Tibial nerve (tissue), 4 donors: ENCODE measurements at regions not wholly inside any gene's neighbourhood (a gene's known extent, or its start where the extent isn't known, plus 50 kb on each side); places are given as distances from the start of the nearest gene placed in this dataset.

Experiments
- DNase-seq, 2 donors: peaks; one replicate each; pipeline ENCODE4 v3.0.0-alpha.2; 2019; ENCODE audit warnings: low spot score in 2 of 2
- H3K27ac ChIP-seq, 4 donors: fragments of 200-600 bp; sonication (generic) in 3 of 4; one replicate each; pipeline ENCODE4 v1.5.1; 2017 to 2019; ENCODE audit warnings: mild to moderate bottlenecking in 1 of 4
- H3K27me3 ChIP-seq, 2 donors: fragments of 200-600 bp; sonication (generic) in 1 of 2; one replicate each; pipeline versions ENCODE4 v1.5.1 to v1.6.0; 2017 to 2019
- H3K36me3 ChIP-seq, 3 donors: fragments of 200-600 bp; sonication (generic); one replicate each; pipeline ENCODE4 v1.5.1; 2018 to 2019
- H3K4me1 ChIP-seq, 4 donors: fragments of 200-600 bp; sonication (generic) in 3 of 4; one replicate each; pipeline ENCODE4 v1.5.1; 2017 to 2019
- H3K4me3 ChIP-seq, 4 donors: fragments of 200-600 bp; sonication (generic) in 3 of 4; one replicate each; pipeline ENCODE4 v1.5.1; 2017 to 2019; ENCODE audit warnings: mild to moderate bottlenecking in 1 of 4, moderate library complexity in 1 of 4
- H3K9me3 ChIP-seq, 4 donors: fragments of 200-600 bp; sonication (generic) in 3 of 4; one replicate each; pipeline ENCODE4 v1.5.1; 2017 to 2019
- EP300 ChIP-seq, 2 donors: sonication (generic); formaldehyde crosslinking; IDR thresholded peaks; one replicate each; pipeline ENCODE4 v1.6.1; 2017; ENCODE audit warnings: antibody characterized with exemption in 2 of 2, mild to moderate bottlenecking in 1 of 2
- POLR2A ChIP-seq, 2 donors: fragments of 450-650 bp; IDR thresholded peaks; one replicate each; pipeline ENCODE4 v1.6.1; 2017; ENCODE audit warnings: antibody characterized with exemption in 2 of 2, mild to moderate bottlenecking in 2 of 2, moderate library complexity in 2 of 2
- WGBS, 2 donors: methylation state at CpG; one replicate each; pipeline ENCODE4 v1.1.5; 2018; 5-methylcytosine and 5-hydroxymethylcytosine counted together
- TF ChIP-seq, protein P1 (sequence below), 5 experiments: fragments of 200-600 bp in 3 of 5; fragments of 450-650 bp in 2 of 5; sonication (generic) in 3 of 5; IDR thresholded peaks; one replicate each; pipeline ENCODE4 v1.5.1; 2016 to 2019; ENCODE audit warnings: antibody characterized with exemption in 5 of 5, mild to moderate bottlenecking in 3 of 5, moderate library complexity in 2 of 5

DNA sequence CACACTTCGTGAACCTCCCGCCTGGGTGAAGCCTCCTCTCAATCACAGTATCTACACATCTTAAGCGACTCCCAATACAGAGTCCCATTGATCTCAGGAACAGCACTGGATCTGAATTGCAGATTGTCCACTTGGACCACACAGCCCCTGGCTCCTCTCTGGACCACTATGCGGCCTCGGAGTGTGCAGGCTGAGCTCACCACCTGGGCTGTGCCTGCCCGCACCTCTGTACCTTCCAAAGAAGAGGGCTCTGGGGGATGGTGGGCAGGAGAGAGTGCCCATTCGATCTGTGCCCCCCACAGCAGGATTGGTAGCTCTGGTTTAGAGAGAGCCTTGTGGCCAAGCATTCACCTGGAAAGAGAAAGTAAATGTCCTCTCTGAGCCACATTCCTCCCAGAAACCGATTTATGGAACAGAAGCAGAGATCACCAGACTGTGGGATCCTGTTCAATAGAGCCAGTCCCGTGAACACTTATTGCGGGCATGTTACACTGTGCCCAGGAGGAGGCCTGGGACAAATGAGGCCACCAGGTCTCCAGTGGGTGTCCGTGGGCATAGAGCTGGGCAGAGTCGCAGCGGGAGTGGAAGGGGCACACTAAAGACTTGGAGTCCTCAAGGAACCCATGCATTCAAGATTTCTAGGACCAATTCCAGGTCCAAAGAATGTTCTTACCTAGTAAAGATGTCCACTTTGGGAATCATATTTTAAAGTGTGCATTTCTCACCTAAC, 141.6 kb upstream of the SOX1 start:
- Histone ChIP-seq H3K4me3 (no peak overlapping the region), H3K27ac (no peak overlapping the region), H3K4me1 (no peaks in the 10 kb centered on the region), H3K9me3 (no peaks in the 10 kb centered on the region), H3K27me3 (no peaks in the 10 kb centered on the region), H3K36me3 (no peaks in the 10 kb centered on the region)
- no peak for DNase-seq
- TF ChIP-seq, protein P1, sequence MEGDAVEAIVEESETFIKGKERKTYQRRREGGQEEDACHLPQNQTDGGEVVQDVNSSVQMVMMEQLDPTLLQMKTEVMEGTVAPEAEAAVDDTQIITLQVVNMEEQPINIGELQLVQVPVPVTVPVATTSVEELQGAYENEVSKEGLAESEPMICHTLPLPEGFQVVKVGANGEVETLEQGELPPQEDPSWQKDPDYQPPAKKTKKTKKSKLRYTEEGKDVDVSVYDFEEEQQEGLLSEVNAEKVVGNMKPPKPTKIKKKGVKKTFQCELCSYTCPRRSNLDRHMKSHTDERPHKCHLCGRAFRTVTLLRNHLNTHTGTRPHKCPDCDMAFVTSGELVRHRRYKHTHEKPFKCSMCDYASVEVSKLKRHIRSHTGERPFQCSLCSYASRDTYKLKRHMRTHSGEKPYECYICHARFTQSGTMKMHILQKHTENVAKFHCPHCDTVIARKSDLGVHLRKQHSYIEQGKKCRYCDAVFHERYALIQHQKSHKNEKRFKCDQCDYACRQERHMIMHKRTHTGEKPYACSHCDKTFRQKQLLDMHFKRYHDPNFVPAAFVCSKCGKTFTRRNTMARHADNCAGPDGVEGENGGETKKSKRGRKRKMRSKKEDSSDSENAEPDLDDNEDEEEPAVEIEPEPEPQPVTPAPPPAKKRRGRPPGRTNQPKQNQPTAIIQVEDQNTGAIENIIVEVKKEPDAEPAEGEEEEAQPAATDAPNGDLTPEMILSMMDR (IDR thresholded peaks at IDR 0.05): no peak
- 90 to 98% methylated on average over 8 to 13 of the region's 13 CpGs for WGBS, 2 donors

DNA sequence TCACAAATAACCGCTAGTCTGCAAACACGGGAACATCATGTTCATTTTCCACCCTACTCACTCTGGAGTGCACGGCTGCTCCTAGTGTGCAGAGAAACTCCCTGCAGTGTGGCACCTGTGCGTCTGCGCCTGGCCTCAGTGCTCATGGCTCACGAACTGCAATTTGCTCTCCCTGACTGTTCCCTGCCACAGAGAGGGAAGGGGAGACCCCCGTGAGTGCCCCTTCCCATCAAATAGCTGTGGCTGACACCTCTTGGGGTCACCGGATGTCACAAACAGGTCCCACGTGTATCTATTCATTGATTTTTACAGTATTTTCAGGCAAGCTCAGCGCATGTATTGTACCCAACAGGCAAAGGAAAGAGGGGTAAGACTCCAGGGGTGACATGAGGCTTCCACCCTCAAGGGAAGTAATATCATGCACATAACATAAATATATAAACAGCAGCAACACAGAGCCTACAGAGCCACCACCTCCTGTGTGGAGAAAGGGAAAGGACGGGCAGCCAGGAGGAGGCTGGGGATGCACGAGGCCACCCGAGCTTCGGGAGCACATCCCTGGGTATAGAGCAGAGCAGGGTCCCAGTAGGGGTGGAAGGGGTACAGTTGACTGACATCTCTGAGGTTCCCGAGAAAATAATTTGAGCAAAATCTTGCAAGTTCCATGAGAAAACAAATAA, 140.3 kb upstream of the SOX1 start:
- 80 to 82% methylated on average over 15 of the region's 15 CpGs for WGBS, 2 donors
- TF ChIP-seq POLR2A (IDR thresholded peaks at IDR 0.05) (no peak), EP300 (IDR thresholded peaks at IDR 0.05) (no peak)
- TF ChIP-seq, protein P1 (IDR thresholded peaks at IDR 0.05): no peak
- H3K4me3 ChIP-seq: no peak overlapping the region
- H3K36me3 ChIP-seq: no peaks in the 10 kb centered on the region
- H3K27ac ChIP-seq: no peak overlapping the region
- no peaks in the 10 kb centered on the region for H3K4me1 ChIP-seq
- peaks cover 0 to 4% (median under 1%) of the 10 kb centered on the region in 4 donors for H3K9me3 ChIP-seq
- DNase-seq: no peak
- H3K27me3 ChIP-seq: no peaks in the 10 kb centered on the region

DNA sequence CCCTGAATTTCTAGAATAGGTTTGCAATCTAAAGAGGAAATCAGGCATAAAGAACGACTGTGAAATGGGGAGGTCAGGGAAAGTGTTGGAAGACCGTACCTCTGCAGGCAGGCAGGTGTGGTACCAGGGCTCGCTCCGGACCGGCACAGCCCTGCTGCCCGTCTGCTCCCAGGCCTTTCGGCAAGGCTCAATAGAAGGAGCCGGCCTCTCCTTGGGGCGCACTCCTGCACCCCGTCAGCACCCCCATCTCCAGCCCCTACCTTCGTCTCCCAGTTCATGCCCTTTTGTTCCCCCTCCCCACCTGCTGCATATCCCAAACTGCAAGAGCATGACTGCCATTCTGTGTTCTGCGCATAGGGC, 139.8 kb upstream of the SOX1 start:
- Histone ChIP-seq H3K27ac (no peak overlapping the region), H3K4me3 (no peak overlapping the region), H3K9me3 (peaks cover 0 to 9% (median 1%) of the 10 kb centered on the region in 4 donors), H3K4me1 (no peaks in the 10 kb centered on the region), H3K36me3 (no peaks in the 10 kb centered on the region), H3K27me3 (no peaks in the 10 kb centered on the region)
- no peak for DNase-seq
- WGBS, 2 donors: 86 to 94% methylated on average over 12 of the region's 12 CpGs
- TF ChIP-seq, protein P1 (IDR thresholded peaks at IDR 0.05): no peak
- TF ChIP-seq EP300 (IDR thresholded peaks at IDR 0.05) (no peak), POLR2A (IDR thresholded peaks at IDR 0.05) (no peak)

DNA sequence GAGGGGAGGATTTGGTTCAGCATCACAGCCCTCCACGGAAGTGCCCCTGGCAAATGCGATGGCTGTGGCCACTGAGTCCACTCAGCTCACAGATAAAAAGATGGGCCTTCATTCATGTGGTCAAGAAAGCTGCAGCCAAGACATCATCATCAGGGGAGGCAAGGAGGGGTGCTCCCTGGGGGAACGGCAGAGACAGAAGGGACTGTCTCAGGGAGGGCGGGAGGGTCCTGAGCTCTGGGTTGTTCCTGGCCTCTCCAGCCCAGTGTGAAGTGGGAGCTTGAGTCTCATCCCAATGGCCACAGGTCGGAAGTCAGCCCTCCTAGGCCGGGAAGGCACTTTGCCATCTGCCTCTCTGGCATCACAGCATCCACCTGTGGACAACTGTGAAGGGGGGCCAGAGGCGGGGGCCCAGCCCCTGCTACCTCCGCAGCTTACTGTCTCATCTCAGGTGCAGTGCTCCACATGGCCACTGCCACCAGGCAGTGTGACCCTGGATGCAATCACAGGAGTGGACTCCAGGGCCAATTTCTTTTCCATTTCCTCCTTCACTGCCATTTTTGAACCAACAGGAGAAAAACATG, 137.8 kb upstream of the SOX1 start:
- H3K9me3 ChIP-seq: peaks cover 0 to 23% (median 5%) of the 10 kb centered on the region in 4 donors
- no peak overlapping the region for H3K27ac ChIP-seq
- no peaks in the 10 kb centered on the region for H3K36me3 ChIP-seq
- no peak for DNase-seq
- TF ChIP-seq, protein P1 (IDR thresholded peaks at IDR 0.05): no peak
- TF ChIP-seq POLR2A (IDR thresholded peaks at IDR 0.05) (no peak), EP300 (IDR thresholded peaks at IDR 0.05) (no peak)
- no peaks in the 10 kb centered on the region for H3K4me1 ChIP-seq
- WGBS, 2 donors: 81 to 83% methylated on average over 7 to 8 of the region's 8 CpGs
- H3K27me3 ChIP-seq: no peaks in the 10 kb centered on the region
- no peak overlapping the region for H3K4me3 ChIP-seq

DNA sequence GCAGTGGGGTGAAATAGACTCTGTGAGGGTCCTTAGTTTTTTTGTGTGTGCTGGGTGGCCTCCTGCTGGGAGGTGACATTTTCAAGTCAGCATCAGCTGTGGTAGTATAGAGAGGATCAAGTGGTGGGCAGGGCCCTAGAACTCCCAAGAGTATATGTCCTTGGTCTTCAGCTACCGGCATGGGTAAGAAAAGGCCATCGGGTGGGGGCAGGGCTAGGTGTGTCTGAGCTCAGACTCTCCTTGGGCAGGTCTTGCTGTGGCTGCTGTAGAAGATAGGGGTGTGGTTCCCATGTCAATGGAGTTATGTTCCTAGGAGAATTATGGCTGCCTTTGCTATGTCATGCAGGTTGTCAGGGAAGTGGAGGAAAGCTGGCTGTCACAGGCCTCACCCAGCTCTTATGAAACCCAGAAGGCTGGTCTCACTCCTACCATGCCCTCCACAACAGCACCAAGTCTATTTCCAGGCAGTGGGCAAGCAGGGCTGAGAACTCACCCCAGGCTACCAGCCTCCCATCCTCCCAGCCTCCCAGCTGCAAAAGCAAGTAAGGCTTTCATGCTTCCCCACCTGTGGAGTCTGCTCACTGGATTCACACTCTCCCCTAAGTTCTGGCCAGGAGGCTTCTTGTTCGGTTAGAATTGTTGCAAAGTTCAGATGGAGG, 130.6 kb upstream of the SOX1 start:
- H3K27ac ChIP-seq: no peak overlapping the region
- H3K36me3 ChIP-seq: no peaks in the 10 kb centered on the region
- H3K4me1 ChIP-seq: no peaks in the 10 kb centered on the region
- peaks cover 0 to 20% (median 5%) of the 10 kb centered on the region in 4 donors for H3K9me3 ChIP-seq
- DNase-seq: no peak
- H3K4me3 ChIP-seq: no peak overlapping the region
- TF ChIP-seq, protein P1 (IDR thresholded peaks at IDR 0.05): no peak
- TF ChIP-seq POLR2A (IDR thresholded peaks at IDR 0.05) (no peak), EP300 (IDR thresholded peaks at IDR 0.05) (no peak)
- H3K27me3 ChIP-seq: no peaks in the 10 kb centered on the region
- WGBS, 2 donors: 83 to 87% methylated on average over 3 of the region's 3 CpGs
